HepG2 (cell line): ENCODE measurements at regions not wholly inside any gene's neighbourhood (a gene's known extent, or its start where the extent isn't known, plus 50 kb on each side); places are given as distances from the start of the nearest gene placed in this dataset.

Experiments
- ATAC-seq: fragments of 200-7000 bp; cut with Tn5 transposase; 3 replicates; pipeline ENCODE4 v1.9.1; 2020; ENCODE audit warnings: mild to moderate bottlenecking, moderate library complexity
- BruUV-seq: library from RNA; stranded (reverse); fragments of 400-500 nt; replicated peaks from 2 replicates; lab custom pipeline; 2021; lab: Mats Ljungman, UMichigan
- CTCF ChIA-PET: fragments of 300-600 bp; formaldehyde crosslinking; extraction: SDS; loops from one replicate; lab custom pipeline; 2021; ENCODE audit warnings: low total read pairs, inconsistent platforms, low intra/inter-chr PET ratio; lab: Yijun Ruan, JAX
- POLR2A ChIA-PET: fragments of 350-600 bp; sonication (Branson Sonifier 250); formaldehyde crosslinking; loops from one replicate; lab custom pipeline; 2020; ENCODE audit warnings: antibody characterized with exemption, inconsistent platforms; lab: Yijun Ruan, JAX
- DNase-seq: peaks from one replicate; pipeline ENCODE4 v3.0.0-alpha.2; 2015; ENCODE audit warnings: low spot score
- FAIRE-seq: peaks from 3 replicates; lab custom pipeline; 2011; peaks lifted over from hg19 to GRCh38; lab: Jason Lieb, UNC
- H2AFZ ChIP-seq: one replicate; pipeline ENCODE4 v1.6.1; 2011; ENCODE audit warnings: low read length, inconsistent platforms
- H3K27ac ChIP-seq: fragments of 300-600 bp; 3 replicates; pipeline ENCODE4 v1.8.0; 2011; ENCODE audit warnings: mixed run types, mild to moderate bottlenecking, mixed read lengths, low read length, inconsistent platforms; ENCODE audit not compliant: insufficient read depth; ENCODE audit errors: extremely low read length
- H3K27me3 ChIP-seq, 2 experiments: fragments of 200-600 bp in 1 of 2; 2 replicates in 1 of 2; 3 replicates in 1 of 2; pipeline versions ENCODE4 v1.6.0 to v1.8.0; 2011; ENCODE audit warnings: low read length in 2 of 2, mild to moderate bottlenecking in 2 of 2, moderate library complexity in 2 of 2, inconsistent platforms in 1 of 2; ENCODE audit not compliant: insufficient read depth in 2 of 2, control insufficient read depth in 1 of 2
- H3K36me3 ChIP-seq, 2 experiments: fragments of 200-600 bp in 1 of 2; replicated peaks in 1 of 2; 2 replicates in 1 of 2; 3 replicates in 1 of 2; pipeline versions ENCODE4 v1.5.1 to v1.8.0; 2011; ENCODE audit warnings: low read length in 2 of 2, inconsistent platforms in 1 of 2; ENCODE audit not compliant: insufficient read depth in 2 of 2, control insufficient read depth in 1 of 2
- H3K4me1 ChIP-seq: 2 replicates; pipeline ENCODE4 v1.5.1; 2012; ENCODE audit warnings: low read length, inconsistent platforms; ENCODE audit not compliant: insufficient read depth
- H3K4me2 ChIP-seq: 2 replicates; pipeline ENCODE4 v1.6.0; 2011; ENCODE audit warnings: low read depth, low read length, inconsistent platforms
- H3K4me3 ChIP-seq, 3 experiments: fragments of 200-600 bp in 1 of 3; sonication (generic), shearing (Covaris generic) in 1 of 3; replicated peaks in 1 of 3; 2 replicates each; pipeline ENCODE4 v1.5.1; 2011 to 2016; ENCODE audit warnings: low read length in 3 of 3, inconsistent platforms in 2 of 3, low read depth in 2 of 3, mild to moderate bottlenecking in 2 of 3, control low read depth in 1 of 3, mixed read lengths in 1 of 3; ENCODE audit not compliant: insufficient read depth in 1 of 3
- H3K79me2 ChIP-seq: one replicate; pipeline ENCODE4 v1.6.1; 2011; ENCODE audit warnings: low read length, inconsistent platforms; ENCODE audit not compliant: insufficient read depth
- H3K9ac ChIP-seq: 2 replicates; pipeline ENCODE4 v1.6.0; 2011; ENCODE audit warnings: mild to moderate bottlenecking, low read depth, low read length, inconsistent platforms; ENCODE audit not compliant: insufficient read depth
- H3K9me3 ChIP-seq: 2 replicates; pipeline ENCODE4 v1.5.1; 2012; ENCODE audit warnings: mild to moderate bottlenecking, low read length
- H4K20me1 ChIP-seq: 2 replicates; pipeline ENCODE4 v1.6.0; 2011; ENCODE audit warnings: inconsistent platforms, mild to moderate bottlenecking, low read length, moderate library complexity; ENCODE audit not compliant: insufficient read depth
- CERS6 ChIP-seq: sonication (generic); formaldehyde crosslinking; IDR thresholded peaks from 2 replicates; pipeline ENCODE4 v1.5.0; 2020; ENCODE audit warnings: missing genetic modification reagents
- KDM4B ChIP-seq: sonication (generic); formaldehyde crosslinking; IDR thresholded peaks from 2 replicates; pipeline ENCODE4 v1.4.0; 2020; ENCODE audit warnings: missing genetic modification reagents
- MAFF ChIP-seq: IDR thresholded peaks from 2 replicates; pipeline ENCODE4 v1.6.1; 2011; ENCODE audit warnings: low read depth, low read length, improper control_type of control experiment
- RERE ChIP-seq: IDR thresholded peaks from 2 replicates; pipeline ENCODE4 v1.6.1; 2016; ENCODE audit warnings: low read depth, missing genetic modification reagents, missing compliant biosample characterization
- SRSF9 ChIP-seq: fragments of 200-400 bp; formaldehyde crosslinking; IDR thresholded peaks from 2 replicates; pipeline ENCODE4 v1.6.1; 2018; ENCODE audit warnings: borderline replicate concordance, mild to moderate bottlenecking, low read depth, low read length; ENCODE audit not compliant: insufficient read depth, poor library complexity, severe bottlenecking
- TCF12 ChIP-seq, 2 experiments: fragments of 450-650 bp in 1 of 2; sonication (generic) in 1 of 2; formaldehyde crosslinking in 1 of 2; IDR thresholded peaks; 2 replicates each; pipeline versions ENCODE4 v1.6.1 to v1.8.0; 2017 to 2022; ENCODE audit warnings: antibody characterized with exemption in 1 of 2, mild to moderate bottlenecking in 1 of 2, missing genetic modification reagents in 1 of 2, moderate library complexity in 1 of 2
- ZNF253 ChIP-seq: sonication (generic); formaldehyde crosslinking; IDR thresholded peaks from 2 replicates; pipeline ENCODE4 v1.8.0; 2022; ENCODE audit warnings: mild to moderate bottlenecking, missing genetic modification reagents, borderline replicate concordance
- ZNF660 ChIP-seq: sonication (generic); formaldehyde crosslinking; IDR thresholded peaks from 2 replicates; pipeline ENCODE4 v1.5.1; 2020; ENCODE audit warnings: mild to moderate bottlenecking, low read depth, missing genetic modification reagents, borderline replicate concordance
- WGBS: methylation state at CpG from one replicate; pipeline ENCODE4 v1.1.6; 2017; ENCODE audit warnings: low lambda C conversion rate; 5-methylcytosine and 5-hydroxymethylcytosine counted together
- in situ Hi-C: cut with HindIII; loops from 2 replicates; pipeline ENCODE4 v1.10.0; 2017; ENCODE audit warnings: low pct_unique_long_range_greater_than_20kb; ENCODE audit not compliant: extremely low pct_ligation_motif_present
- intact Hi-C: fragments of 100-400 bp; cut with micrococcal nuclease; formaldehyde crosslinking; loops from one replicate; pipeline ENCODE4 v1.10.0; 2022; ENCODE audit not compliant: unreplicated experiment
- TF ChIP-seq, protein P1 (sequence below): sonication (generic); formaldehyde crosslinking; IDR thresholded peaks from 2 replicates; pipeline ENCODE4 v1.4.0; 2020; ENCODE audit warnings: mild to moderate bottlenecking, missing genetic modification reagents

DNA sequence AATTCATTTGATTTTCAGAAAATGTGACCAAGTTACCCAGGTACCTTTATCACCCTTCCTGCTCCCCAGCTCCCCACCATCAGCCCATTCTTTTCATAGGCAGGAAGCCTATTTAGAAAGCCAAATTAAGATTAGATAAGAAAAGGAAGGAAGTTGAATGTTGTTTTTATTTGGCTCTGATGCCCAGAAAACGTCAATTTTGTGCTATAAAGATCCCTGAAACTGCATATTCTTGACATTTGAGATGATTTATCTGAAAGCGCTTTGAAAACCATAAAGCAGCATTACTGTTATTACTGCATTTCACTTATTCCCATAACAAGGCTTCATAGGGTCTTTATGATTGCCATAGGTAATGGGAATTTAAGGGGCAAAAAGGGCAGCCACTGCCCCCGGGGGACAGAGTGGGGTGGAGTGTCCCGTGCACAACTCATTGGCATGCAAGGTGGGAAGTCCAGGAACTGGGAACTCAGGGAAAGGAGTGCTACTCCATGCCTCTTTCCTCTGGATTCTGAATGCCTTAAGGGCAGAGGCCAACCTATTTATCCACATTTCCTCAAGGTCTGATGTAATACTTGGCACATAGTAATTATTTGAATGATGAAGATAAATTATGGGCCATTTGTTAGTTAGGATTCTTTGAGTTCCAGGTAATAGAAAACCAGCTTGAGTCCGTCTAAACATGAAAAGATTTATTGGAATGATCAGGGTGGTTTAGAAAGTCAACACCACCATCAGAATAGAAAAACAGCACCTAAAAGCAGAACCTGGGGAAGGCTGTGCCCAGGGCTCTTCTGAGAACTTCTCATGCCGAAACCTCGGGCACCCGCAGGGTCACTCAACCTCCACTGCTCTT is 100.6 kb upstream of the ELMO1 start:
- BruUV-seq, result no TSS peak
- intact Hi-C loops (no loop called here), in situ Hi-C loops (no loop called here)
- Histone ChIP-seq H3K4me1 (no peaks in the 10 kb centered on the region), H2AFZ (no peak overlapping the region), H3K9ac (no peak overlapping the region)
- POLR2A ChIA-PET, result no interaction called here
- DNase-seq, result no peak
- no peak for TF ChIP-seq KDM4B
- TF ChIP-seq, protein P1, sequence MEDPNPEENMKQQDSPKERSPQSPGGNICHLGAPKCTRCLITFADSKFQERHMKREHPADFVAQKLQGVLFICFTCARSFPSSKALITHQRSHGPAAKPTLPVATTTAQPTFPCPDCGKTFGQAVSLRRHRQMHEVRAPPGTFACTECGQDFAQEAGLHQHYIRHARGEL (CRISPR knock-in tag), result no peak
- no peak for TF ChIP-seq ZNF253 (CRISPR knock-in tag)
- TF ChIP-seq SRSF9, result no peak
- TF ChIP-seq, all 625 proteins: peak for 0
- WGBS, result 26% methylated on average over 7 of the region's 8 CpGs
- H3K36me3 ChIP-seq, result no peaks in the 10 kb centered on the region
- H4K20me1 ChIP-seq, result no peaks in the 10 kb centered on the region
- H3K79me2 ChIP-seq, result no peaks in the 10 kb centered on the region
- no peak overlapping the region for H3K4me3 ChIP-seq
- ATAC-seq, result no peak
- no peak overlapping the region for H3K27ac ChIP-seq
- H3K9me3 ChIP-seq, result no peaks in the 10 kb centered on the region
- H3K27me3 ChIP-seq, result peaks cover 0 to 4% of the 10 kb centered on the region in 2 experiments; a peak in 1 of 5 replicates
- CTCF ChIA-PET, result no interaction called here
- no peak for FAIRE-seq
- no peak overlapping the region for H3K4me2 ChIP-seq

DNA sequence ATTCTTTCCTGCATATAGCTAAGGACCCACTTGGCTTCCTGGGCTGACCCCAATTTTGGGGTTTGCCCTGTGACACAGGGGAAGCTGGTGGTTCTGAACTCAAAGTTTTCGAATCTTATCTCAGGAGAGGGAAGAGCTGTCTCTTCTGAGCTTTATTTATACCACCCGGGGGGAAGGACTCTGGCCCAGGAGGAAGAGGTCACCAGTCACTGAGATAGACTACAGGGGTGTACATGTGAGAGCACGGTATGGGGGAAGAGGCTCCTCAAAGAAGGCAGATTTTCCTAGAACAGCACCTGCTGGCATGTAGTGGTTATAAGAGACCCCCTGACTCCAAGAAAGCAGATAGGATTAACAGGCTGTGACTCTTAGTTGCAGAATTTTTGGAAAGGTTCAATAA is 101.8 kb upstream of the ELMO1 start:
- no peaks in the 10 kb centered on the region for H4K20me1 ChIP-seq
- H3K4me1 ChIP-seq, result no peaks in the 10 kb centered on the region
- ATAC-seq (no peak), FAIRE-seq (no peak), DNase-seq (no peak)
- H3K4me3 ChIP-seq, result no peak overlapping the region
- intact Hi-C loops, result no loop called here
- no peak overlapping the region for H3K4me2 ChIP-seq
- H2AFZ ChIP-seq, result no peak overlapping the region
- H3K9me3 ChIP-seq, result no peaks in the 10 kb centered on the region
- in situ Hi-C loops, result no loop called here
- ChIA-PET CTCF (no interaction called here), POLR2A (no interaction called here)
- no peaks in the 10 kb centered on the region for H3K36me3 ChIP-seq
- 11% methylated on average over 3 of the region's 3 CpGs for WGBS
- H3K27me3 ChIP-seq, result peaks cover 0 to 4% of the 10 kb centered on the region in 2 experiments; a peak in 1 of 5 replicates
- no peak overlapping the region for H3K9ac ChIP-seq
- no peaks in the 10 kb centered on the region for H3K79me2 ChIP-seq
- no peak overlapping the region for H3K27ac ChIP-seq
- no TSS peak for BruUV-seq
- no peak for TF ChIP-seq ZNF660 (CRISPR knock-in tag)
- no peak for TF ChIP-seq MAFF
- TF ChIP-seq CERS6 (CRISPR knock-in tag), result no peak
- no peak for TF ChIP-seq RERE (CRISPR knock-in tag)
- no peak for TF ChIP-seq TCF12 (IDR thresholded peaks at IDR 0.05)
- TF ChIP-seq TCF12 (CRISPR knock-in tag; IDR thresholded peaks at IDR 0.05), result no peak
